Suprapubic skin (tissue), 4 donors: ENCODE measurements at regions not wholly inside any gene's neighbourhood (a gene's known extent, or its start where the extent isn't known, plus 50 kb on each side); places are given as distances from the start of the nearest gene placed in this dataset.
"Not testable (repeated sequence)": the region's sequence is repeated elsewhere in the genome, so short reads cannot be mapped to it uniquely, and the experiment has no call there.

ENCODE experiments used
- EP300 ChIP-seq: sonication (generic); formaldehyde crosslinking; IDR thresholded peaks from one replicate; pipeline ENCODE4 v1.6.1; 2017; ENCODE audit warnings: antibody characterized with exemption
- POLR2AphosphoS5 ChIP-seq, 3 donors: sonication (generic); formaldehyde crosslinking; IDR thresholded peaks; one replicate each; pipeline ENCODE4 v1.6.1; 2017; ENCODE audit warnings: antibody characterized with exemption in 3 of 3
- TF ChIP-seq, protein P1 (sequence below), 2 donors: fragments of 200-600 bp in 1 of 2; fragments of 450-650 bp in 1 of 2; sonication (generic) in 1 of 2; IDR thresholded peaks; one replicate each; pipeline ENCODE4 v1.5.1; 2016 to 2019; ENCODE audit warnings: antibody characterized with exemption in 2 of 2, mild to moderate bottlenecking in 1 of 2, moderate library complexity in 1 of 2

DNA sequence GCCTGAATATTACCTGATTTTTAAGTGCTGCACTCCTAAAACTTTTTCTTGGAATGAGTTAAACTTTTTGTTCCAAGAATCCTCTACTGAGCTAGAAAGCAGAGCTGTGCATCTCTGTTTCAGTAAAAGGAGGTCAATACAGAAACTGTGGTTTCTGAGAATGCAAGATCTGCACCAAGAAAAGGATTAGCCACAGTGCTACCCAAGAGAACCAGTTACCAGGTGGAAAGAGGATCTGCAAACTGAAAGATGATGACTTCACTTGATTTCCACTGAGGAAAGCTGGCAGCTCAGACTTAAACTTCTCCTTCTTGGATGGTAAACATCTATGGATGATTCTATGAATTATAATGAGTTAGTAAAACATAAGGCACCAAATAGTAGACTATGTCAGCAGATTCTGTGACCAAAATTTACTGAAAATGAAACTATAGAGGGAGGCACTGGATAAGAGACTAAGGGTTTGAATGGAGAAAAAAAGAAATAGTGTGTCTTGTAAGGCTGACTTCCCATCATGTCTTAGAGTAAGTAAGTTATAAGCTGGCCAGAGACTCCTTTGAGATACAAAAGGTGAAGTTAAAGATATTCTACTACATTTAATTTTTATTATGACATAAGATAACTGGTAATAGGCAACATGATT lies 127.7 kb upstream of the CTSV start:
- TF ChIP-seq, protein P1, sequence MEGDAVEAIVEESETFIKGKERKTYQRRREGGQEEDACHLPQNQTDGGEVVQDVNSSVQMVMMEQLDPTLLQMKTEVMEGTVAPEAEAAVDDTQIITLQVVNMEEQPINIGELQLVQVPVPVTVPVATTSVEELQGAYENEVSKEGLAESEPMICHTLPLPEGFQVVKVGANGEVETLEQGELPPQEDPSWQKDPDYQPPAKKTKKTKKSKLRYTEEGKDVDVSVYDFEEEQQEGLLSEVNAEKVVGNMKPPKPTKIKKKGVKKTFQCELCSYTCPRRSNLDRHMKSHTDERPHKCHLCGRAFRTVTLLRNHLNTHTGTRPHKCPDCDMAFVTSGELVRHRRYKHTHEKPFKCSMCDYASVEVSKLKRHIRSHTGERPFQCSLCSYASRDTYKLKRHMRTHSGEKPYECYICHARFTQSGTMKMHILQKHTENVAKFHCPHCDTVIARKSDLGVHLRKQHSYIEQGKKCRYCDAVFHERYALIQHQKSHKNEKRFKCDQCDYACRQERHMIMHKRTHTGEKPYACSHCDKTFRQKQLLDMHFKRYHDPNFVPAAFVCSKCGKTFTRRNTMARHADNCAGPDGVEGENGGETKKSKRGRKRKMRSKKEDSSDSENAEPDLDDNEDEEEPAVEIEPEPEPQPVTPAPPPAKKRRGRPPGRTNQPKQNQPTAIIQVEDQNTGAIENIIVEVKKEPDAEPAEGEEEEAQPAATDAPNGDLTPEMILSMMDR (IDR thresholded peaks at IDR 0.05): not testable (repeated sequence)
- TF ChIP-seq POLR2AphosphoS5 (IDR thresholded peaks at IDR 0.05); EP300: not testable (repeated sequence)
